ENCODE measurements at regions not wholly inside any gene's neighbourhood (a gene's known extent, or its start where the extent isn't known, plus 50 kb on each side); places are given as distances from the start of the nearest gene placed in this dataset.
A peak's percentile ranks its signal among the peaks of the same experiment; 100 is the strongest.

- no peaks in the 10 kb centered on the region for H3K36me3 ChIP-seq (replicated peaks)
- no peaks in the 10 kb centered on the region for H3K27me3 ChIP-seq (ENCODE audit: low read depth)
- H3K9me3 ChIP-seq = no peaks in the 10 kb centered on the region
- DNase-seq (ENCODE audit: low spot score in 2 of 2) = peak; percentile 54 to 94
- no peak overlapping the region for H3K4me3 ChIP-seq
- H3K4me1 ChIP-seq = peaks cover 14% of the 10 kb centered on the region
- in situ Hi-C loops (cut with MboI; ENCODE audit: low sequenced_read_pairs) = no loop called here
Measured at GRCh38 chr3:30186741-30187219, 419.6 kb upstream of the TGFBR2 start.

GRCh38 chr3:30187366-30187765 is 419.0 kb upstream of the TGFBR2 start:
- Histone ChIP-seq H3K36me3 (replicated peaks) (no peaks in the 10 kb centered on the region), H3K9me3 (no peaks in the 10 kb centered on the region), H3K4me3 (no peak overlapping the region), H3K4me1 (peaks cover 14% of the 10 kb centered on the region), H3K27me3 (ENCODE audit: low read depth) (no peaks in the 10 kb centered on the region)
- in situ Hi-C loops (cut with MboI; ENCODE audit: low sequenced_read_pairs) = no loop called here
- no peak for DNase-seq (ENCODE audit: low spot score in 2 of 2)

- Histone ChIP-seq H3K4me3 (no peak overlapping the region), H3K27me3 (ENCODE audit: low read depth) (no peaks in the 10 kb centered on the region), H3K4me1 (peaks cover 14% of the 10 kb centered on the region), H3K9me3 (no peaks in the 10 kb centered on the region), H3K36me3 (replicated peaks) (no peaks in the 10 kb centered on the region)
- DNase-seq (ENCODE audit: low spot score in 2 of 2) = peak in 1 of 2 experiments; percentile 51
- in situ Hi-C loops (cut with MboI; ENCODE audit: low sequenced_read_pairs) = no loop called here
Measured at GRCh38 chr3:30188713-30189112, 417.7 kb upstream of the TGFBR2 start.

- Histone ChIP-seq H3K27me3 (ENCODE audit: low read depth) (no peaks in the 10 kb centered on the region), H3K4me3 (no peak overlapping the region), H3K4me1 (peaks cover 14% of the 10 kb centered on the region), H3K36me3 (replicated peaks) (no peaks in the 10 kb centered on the region), H3K9me3 (no peaks in the 10 kb centered on the region)
- in situ Hi-C loops (cut with MboI; ENCODE audit: low sequenced_read_pairs) = loop anchor here (10.0 kb wide), 3 partner anchors 75 to 505 kb away; no protein-coding TSS in a partner anchor
- no peak for DNase-seq (ENCODE audit: low spot score in 2 of 2)
Measured at GRCh38 chr3:30189900-30190299, 416.5 kb upstream of the TGFBR2 start.

- DNase-seq (ENCODE audit: low spot score in 2 of 2) = no peak
- in situ Hi-C loops (cut with MboI; ENCODE audit: low sequenced_read_pairs) = loop anchor here (10.0 kb wide), 3 partner anchors 79 to 501 kb away; no protein-coding TSS in a partner anchor
Measured at GRCh38 chr3:30193625-30194044, 412.8 kb upstream of the TGFBR2 start.

GRCh38 chr3:30195352-30195751 is 411.0 kb upstream of the TGFBR2 start:
- no peaks in the 10 kb centered on the region for H3K9me3 ChIP-seq
- H3K4me3 ChIP-seq = no peak overlapping the region
- no peaks in the 10 kb centered on the region for H3K27me3 ChIP-seq (ENCODE audit: low read depth)
- in situ Hi-C loops (cut with MboI; ENCODE audit: low sequenced_read_pairs) = loop anchor here (10.0 kb wide), 3 partner anchors 81 to 499 kb away; no protein-coding TSS in a partner anchor
- no peak for DNase-seq (ENCODE audit: low spot score in 2 of 2)
- H3K4me1 ChIP-seq = peaks cover 2% of the 10 kb centered on the region; the same call in 1 of the 2 replicates
- H3K36me3 ChIP-seq (replicated peaks) = no peaks in the 10 kb centered on the region

More at GRCh38 chr3:30193625-30194044, 412.8 kb upstream of the TGFBR2 start:
- no peaks in the 10 kb centered on the region for H3K9me3 ChIP-seq
- no peak overlapping the region for H3K4me3 ChIP-seq
- H3K36me3 ChIP-seq (replicated peaks) = no peaks in the 10 kb centered on the region
- peaks cover 2% of the 10 kb centered on the region; the same call in 1 of the 2 replicates for H3K4me1 ChIP-seq
- no peaks in the 10 kb centered on the region for H3K27me3 ChIP-seq (ENCODE audit: low read depth)

GRCh38 chr3:30198162-30198561 is 408.2 kb upstream of the TGFBR2 start:
- Histone ChIP-seq H3K4me3 (no peak overlapping the region), H3K27me3 (ENCODE audit: low read depth) (no peaks in the 10 kb centered on the region), H3K36me3 (replicated peaks) (no peaks in the 10 kb centered on the region), H3K4me1 (peaks cover 2% of the 10 kb centered on the region; the same call in 1 of the 2 replicates), H3K9me3 (no peaks in the 10 kb centered on the region)
- in situ Hi-C loops (cut with MboI; ENCODE audit: low sequenced_read_pairs) = loop anchor here (10.0 kb wide), 3 partner anchors 83 to 497 kb away; no protein-coding TSS in a partner anchor
- no peak for DNase-seq (ENCODE audit: low spot score in 2 of 2)

- Histone ChIP-seq H3K36me3 (replicated peaks) (no peaks in the 10 kb centered on the region), H3K4me3 (no peak overlapping the region), H3K9me3 (no peaks in the 10 kb centered on the region), H3K4me1 (peaks cover 2% of the 10 kb centered on the region; the same call in 1 of the 2 replicates), H3K27me3 (ENCODE audit: low read depth) (no peaks in the 10 kb centered on the region)
- in situ Hi-C loops (cut with MboI; ENCODE audit: low sequenced_read_pairs) = loop anchor here (10.0 kb wide), 3 partner anchors 84 to 496 kb away; no protein-coding TSS in a partner anchor
- DNase-seq (ENCODE audit: low spot score in 2 of 2) = peak; percentile 68 to 86
Measured at GRCh38 chr3:30199096-30199759, 407.2 kb upstream of the TGFBR2 start.

- no peak overlapping the region for H3K4me3 ChIP-seq
- H3K36me3 ChIP-seq (replicated peaks) = no peaks in the 10 kb centered on the region
- no peaks in the 10 kb centered on the region for H3K9me3 ChIP-seq
- no peaks in the 10 kb centered on the region for H3K27me3 ChIP-seq (ENCODE audit: low read depth)
- in situ Hi-C loops (cut with MboI; ENCODE audit: low sequenced_read_pairs) = loop anchor here (10.0 kb wide), 3 partner anchors 85 to 495 kb away; no protein-coding TSS in a partner anchor
- DNase-seq (ENCODE audit: low spot score in 2 of 2) = no peak
- H3K4me1 ChIP-seq = peaks cover 2% of the 10 kb centered on the region; the same call in 1 of the 2 replicates
Measured at GRCh38 chr3:30199855-30200254, 406.5 kb upstream of the TGFBR2 start.

GRCh38 chr3:30201715-30202114 is 404.7 kb upstream of the TGFBR2 start:
- DNase-seq (ENCODE audit: low spot score in 2 of 2) = no peak
- H3K4me3 ChIP-seq = no peak overlapping the region
- H3K27me3 ChIP-seq (ENCODE audit: low read depth) = no peaks in the 10 kb centered on the region
- in situ Hi-C loops (cut with MboI; ENCODE audit: low sequenced_read_pairs) = no loop called here
- no peaks in the 10 kb centered on the region for H3K36me3 ChIP-seq (replicated peaks)
- H3K4me1 ChIP-seq = peaks cover 2% of the 10 kb centered on the region; the same call in 1 of the 2 replicates
- no peaks in the 10 kb centered on the region for H3K9me3 ChIP-seq

- H3K4me1 ChIP-seq = peaks cover 2% of the 10 kb centered on the region; the same call in 1 of the 2 replicates
Measured at GRCh38 chr3:30203301-30203700, 403.1 kb upstream of the TGFBR2 start.

GRCh38 chr3:30204126-30204525 is 402.3 kb upstream of the TGFBR2 start:
- H3K27me3 ChIP-seq (ENCODE audit: low read depth) = no peaks in the 10 kb centered on the region
- no peak for DNase-seq (ENCODE audit: low spot score in 2 of 2)
- H3K36me3 ChIP-seq (replicated peaks) = no peaks in the 10 kb centered on the region
- in situ Hi-C loops (cut with MboI; ENCODE audit: low sequenced_read_pairs) = no loop called here
- no peak overlapping the region for H3K4me3 ChIP-seq
- H3K9me3 ChIP-seq = no peaks in the 10 kb centered on the region
- H3K4me1 ChIP-seq = no peaks in the 10 kb centered on the region

More at GRCh38 chr3:30203301-30203700, 403.1 kb upstream of the TGFBR2 start:
- H3K9me3 ChIP-seq = no peaks in the 10 kb centered on the region
- H3K27me3 ChIP-seq (ENCODE audit: low read depth) = no peaks in the 10 kb centered on the region
- no peak for DNase-seq (ENCODE audit: low spot score in 2 of 2)
- in situ Hi-C loops (cut with MboI; ENCODE audit: low sequenced_read_pairs) = no loop called here
- no peak overlapping the region for H3K4me3 ChIP-seq
- no peaks in the 10 kb centered on the region for H3K36me3 ChIP-seq (replicated peaks)

GRCh38 chr3:30206051-30206450 is 400.4 kb upstream of the TGFBR2 start:
- DNase-seq (ENCODE audit: low spot score in 2 of 2) = no peak
- Histone ChIP-seq H3K27me3 (ENCODE audit: low read depth) (no peaks in the 10 kb centered on the region), H3K9me3 (no peaks in the 10 kb centered on the region), H3K36me3 (replicated peaks) (no peaks in the 10 kb centered on the region), H3K4me3 (no peak overlapping the region), H3K4me1 (no peaks in the 10 kb centered on the region)
- in situ Hi-C loops (cut with MboI; ENCODE audit: low sequenced_read_pairs) = no loop called here

GRCh38 chr3:30221619-30222018 is 384.8 kb upstream of the TGFBR2 start:
- H3K4me3 ChIP-seq = no peak overlapping the region
- H3K9me3 ChIP-seq = no peaks in the 10 kb centered on the region
- H3K36me3 ChIP-seq (replicated peaks) = no peaks in the 10 kb centered on the region
- no peaks in the 10 kb centered on the region for H3K27me3 ChIP-seq (ENCODE audit: low read depth)
- in situ Hi-C loops (cut with MboI; ENCODE audit: low sequenced_read_pairs) = no loop called here
- no peaks in the 10 kb centered on the region for H3K4me1 ChIP-seq
- no peak for DNase-seq (ENCODE audit: low spot score in 2 of 2)
